ENCODE measurements at regions not wholly inside any gene's neighbourhood (a gene's known extent, or its start where the extent isn't known, plus 50 kb on each side); places are given as distances from the start of the nearest gene placed in this dataset.

DNA sequence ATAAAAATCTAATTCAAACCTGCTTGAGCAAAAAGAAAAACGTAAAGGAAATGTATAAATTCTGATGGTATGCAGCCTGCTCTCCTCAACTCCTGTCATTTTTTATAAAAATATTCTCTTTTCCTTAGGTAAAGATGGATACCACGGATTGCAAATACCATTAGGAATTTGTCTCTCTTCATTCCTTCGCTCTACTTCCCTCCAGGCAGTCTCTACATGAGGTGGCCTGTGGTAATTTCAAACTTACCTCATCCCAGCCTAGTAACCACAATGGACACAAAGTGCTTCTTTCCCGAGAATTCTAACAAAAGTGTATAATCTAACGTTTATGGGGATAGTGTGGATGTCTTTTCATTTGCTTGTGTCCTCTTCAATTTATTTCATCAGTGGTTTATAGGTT, 239.5 kb upstream of the LRRC7 start:
- no peak for TF ChIP-seq CTCF (IDR thresholded peaks at IDR 0.05)
- no peak for TF ChIP-seq POLR2A (IDR thresholded peaks at IDR 0.05)
- TF ChIP-seq POLR2AphosphoS5 (IDR thresholded peaks at IDR 0.05), result no peak

Data from breast epithelium (tissue), 3 donors.